ENCODE measurements at regions not wholly inside any gene's neighbourhood (a gene's known extent, or its start where the extent isn't known, plus 50 kb on each side); places are given as distances from the start of the nearest gene placed in this dataset.

- TF ChIP-seq CTCF (IDR thresholded peaks at IDR 0.05; ENCODE audit: control extremely low read depth in 1 of 3, insufficient read depth in 1 of 3, low read depth in 1 of 3, low read length in 3 of 3) (no peak), RXRA (IDR thresholded peaks at IDR 0.05; ENCODE audit: insufficient read depth, low read depth, low read length) (no peak), NANOG (IDR thresholded peaks at IDR 0.05; ENCODE audit: insufficient read depth, low read depth, low read length, poor library complexity, severe bottlenecking) (no peak), YY1 (IDR thresholded peaks at IDR 0.05; ENCODE audit: low read depth, low read length) (no peak), HDAC6 (IDR thresholded peaks at IDR 0.05; ENCODE audit: low read depth, low read length) (no peak), USF2 (IDR thresholded peaks at IDR 0.05; ENCODE audit: low read length) (no peak), CREB1 (IDR thresholded peaks at IDR 0.05) (no peak), SIN3A (conservative IDR thresholded peaks at IDR 0.05 in 1 of 2, IDR thresholded peaks at IDR 0.05 in 1 of 2; ENCODE audit: low read depth in 1 of 2, low read length in 2 of 2) (no peak), EP300 (IDR thresholded peaks at IDR 0.05; ENCODE audit: borderline replicate concordance in 1 of 2, low read depth in 2 of 2, low read length in 2 of 2) (no peak), BACH1 (IDR thresholded peaks at IDR 0.05; ENCODE audit: low read length) (no peak), CHD2 (IDR thresholded peaks at IDR 0.05; ENCODE audit: low read length) (no peak), SRF (IDR thresholded peaks at IDR 0.05; ENCODE audit: low read depth, low read length) (no peak), RAD21 (IDR thresholded peaks at IDR 0.05 in 1 of 2, conservative IDR thresholded peaks at IDR 0.05 in 1 of 2; ENCODE audit: low read depth in 2 of 2, low read length in 2 of 2) (no peak), MAX (IDR thresholded peaks at IDR 0.05) (no peak)
These were observed 92.1 kb downstream of the HMX1 start for GRCh38 chr4:8779490-8779932.

All from H1 (cell line).